ENCODE measurements at regions not wholly inside any gene's neighbourhood (a gene's known extent, or its start where the extent isn't known, plus 50 kb on each side); places are given as distances from the start of the nearest gene placed in this dataset.
"Not testable (repeated sequence)": the region's sequence is repeated elsewhere in the genome, so short reads cannot be mapped to it uniquely, and the experiment has no call there.

- DNase-seq, result no peak
These were observed 367.8 kb upstream of the SLC7A11 start for GRCh38 chr4:138609943-138610350.

- no peak for DNase-seq
These were observed 362.4 kb upstream of the SLC7A11 start for GRCh38 chr4:138604556-138604955.

- no peak for DNase-seq
These were observed 360.5 kb upstream of the SLC7A11 start for GRCh38 chr4:138602664-138603063.

GRCh38 chr4:138599965-138600364, 357.8 kb upstream of the SLC7A11 start:
- no peak for DNase-seq

GRCh38 chr4:138598226-138598625, 356.1 kb upstream of the SLC7A11 start:
- DNase-seq, result no peak

GRCh38 chr4:138596896-138597295, 354.7 kb upstream of the SLC7A11 start:
- no peak for DNase-seq

GRCh38 chr4:138595731-138596460, 353.7 kb upstream of the SLC7A11 start:
- DNase-seq, result no peak

- DNase-seq, result no peak
These were observed 353.0 kb upstream of the SLC7A11 start for GRCh38 chr4:138595171-138595570.

GRCh38 chr4:138592796-138593195, 350.6 kb upstream of the SLC7A11 start:
- DNase-seq, result no peak

GRCh38 chr4:138591808-138592207, 349.7 kb upstream of the SLC7A11 start:
- DNase-seq, result no peak

- no peak for DNase-seq
These were observed 346.4 kb upstream of the SLC7A11 start for GRCh38 chr4:138588501-138588900.

- no peak for DNase-seq
These were observed 337.0 kb upstream of the SLC7A11 start for GRCh38 chr4:138579146-138579545.

- not testable (repeated sequence) for DNase-seq
These were observed 335.7 kb upstream of the SLC7A11 start for GRCh38 chr4:138577826-138578225.

GRCh38 chr4:138577145-138577544, 335.0 kb upstream of the SLC7A11 start:
- DNase-seq, result no peak

GRCh38 chr4:138576684-138577083, 334.5 kb upstream of the SLC7A11 start:
- DNase-seq, result no peak

- DNase-seq, result no peak
These were observed 331.1 kb upstream of the SLC7A11 start for GRCh38 chr4:138573246-138573645.

GRCh38 chr4:138572007-138572406, 329.9 kb upstream of the SLC7A11 start:
- no peak for DNase-seq

- DNase-seq, result no peak
These were observed 325.5 kb upstream of the SLC7A11 start for GRCh38 chr4:138567696-138568095.

GRCh38 chr4:138565576-138565975, 323.4 kb upstream of the SLC7A11 start:
- no peak for DNase-seq

GRCh38 chr4:138562544-138562991, 320.4 kb upstream of the SLC7A11 start:
- DNase-seq, result no peak

- DNase-seq, result no peak
These were observed 319.8 kb upstream of the SLC7A11 start for GRCh38 chr4:138561906-138562305.

GRCh38 chr4:138561276-138561880, 319.2 kb upstream of the SLC7A11 start:
- DNase-seq, result no peak

GRCh38 chr4:138560448-138560847, 318.3 kb upstream of the SLC7A11 start:
- no peak for DNase-seq

GRCh38 chr4:138558886-138559285, 316.7 kb upstream of the SLC7A11 start:
- no peak for DNase-seq

- DNase-seq, result no peak
These were observed 313.4 kb upstream of the SLC7A11 start for GRCh38 chr4:138555584-138555983.

Data from NCI-H187 (cell line).